ENCODE measurements at regions not wholly inside any gene's neighbourhood (a gene's known extent, or its start where the extent isn't known, plus 50 kb on each side); places are given as distances from the start of the nearest gene placed in this dataset.

DNA sequence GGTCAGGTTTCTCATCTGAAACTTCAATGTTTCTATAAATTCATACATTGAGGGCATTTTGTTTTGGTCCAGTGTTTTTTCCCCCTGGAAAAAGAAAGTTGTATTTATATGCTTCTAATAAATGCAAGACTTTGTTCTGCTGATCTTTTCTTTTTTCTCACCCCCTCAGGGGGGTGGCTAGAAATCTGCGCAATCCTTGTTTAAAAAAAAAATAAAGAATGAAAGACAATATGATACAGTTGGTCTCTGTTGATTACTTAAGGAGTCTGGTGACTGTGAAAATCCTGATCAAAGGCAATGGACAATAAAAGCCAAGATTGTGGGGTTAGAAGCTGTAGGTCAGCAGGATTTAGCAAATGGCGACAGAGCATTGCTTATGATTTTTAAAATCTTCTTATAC is 180.5 kb downstream of the KIT start:
- no peak for TF ChIP-seq SUZ12 (IDR thresholded peaks at IDR 0.05; ENCODE audit: extremely low read depth, insufficient read depth, insufficient read length)
- TF ChIP-seq YY1 (IDR thresholded peaks at IDR 0.05; ENCODE audit: insufficient read depth, insufficient read length): no peak
- TF ChIP-seq ZNF274 (IDR thresholded peaks at IDR 0.05; ENCODE audit: low read depth, low read length): no peak
